ENCODE measurements at regions not wholly inside any gene's neighbourhood (a gene's known extent, or its start where the extent isn't known, plus 50 kb on each side); places are given as distances from the start of the nearest gene placed in this dataset.

GRCh38 chr9:17846948-17847655 is 268.2 kb downstream of the SH3GL2 start:
- Mint-ChIP-seq H3K36me3 (ENCODE audit: low read depth) (no peaks in the 10 kb centered on the region), H3K4me3 (no peak overlapping the region), H3K27ac (no peak overlapping the region), H3K4me1 (ENCODE audit: low read depth) (no peaks in the 10 kb centered on the region), H3K9me3 (peaks cover 5% of the 10 kb centered on the region), H3K27me3 (ENCODE audit: insufficient read depth) (no peaks in the 10 kb centered on the region)
- intact Hi-C loops (cut with micrococcal nuclease) = no loop called here
- no peak for DNase-seq (ENCODE audit: low spot score)

DNA sequence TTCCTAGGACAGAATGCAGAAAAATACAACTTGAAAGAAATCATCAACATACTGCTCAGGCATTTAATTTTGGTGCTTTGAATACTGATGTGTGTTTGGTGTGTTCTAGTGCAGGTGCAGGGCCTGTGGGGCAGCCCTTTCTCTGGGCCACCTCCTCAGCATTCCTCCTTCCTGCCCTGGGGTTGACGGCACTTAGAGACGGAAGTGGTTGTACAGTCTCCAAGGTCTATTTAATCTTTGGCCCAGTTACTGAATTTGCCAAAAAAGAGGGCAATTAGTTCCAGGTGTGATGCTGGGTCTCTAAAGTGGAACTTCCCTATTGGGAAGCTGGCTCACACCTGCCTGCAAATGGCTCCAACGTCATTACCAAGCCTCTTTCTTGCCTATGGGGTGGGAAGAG is 269.0 kb downstream of the SH3GL2 start:
- peaks cover 5% of the 10 kb centered on the region for H3K9me3 Mint-ChIP-seq
- H3K4me1 Mint-ChIP-seq (ENCODE audit: low read depth) = no peaks in the 10 kb centered on the region
- H3K27me3 Mint-ChIP-seq (ENCODE audit: insufficient read depth) = no peaks in the 10 kb centered on the region
- H3K4me3 Mint-ChIP-seq = no peak overlapping the region
- no peak for DNase-seq (ENCODE audit: low spot score)
- no peak overlapping the region for H3K27ac Mint-ChIP-seq
- intact Hi-C loops (cut with micrococcal nuclease) = no loop called here
- no peaks in the 10 kb centered on the region for H3K36me3 Mint-ChIP-seq (ENCODE audit: low read depth)

- Mint-ChIP-seq H3K9me3 (no peaks in the 10 kb centered on the region), H3K4me3 (no peak overlapping the region), H3K27ac (no peak overlapping the region), H3K36me3 (ENCODE audit: low read depth) (no peaks in the 10 kb centered on the region), H3K27me3 (ENCODE audit: insufficient read depth) (no peaks in the 10 kb centered on the region), H3K4me1 (ENCODE audit: low read depth) (no peaks in the 10 kb centered on the region)
- no peak for DNase-seq (ENCODE audit: low spot score)
- intact Hi-C loops (cut with micrococcal nuclease) = no loop called here
These were observed 273.2 kb downstream of the SH3GL2 start for GRCh38 chr9:17852108-17852507.

- H3K27ac Mint-ChIP-seq = no peak overlapping the region
- H3K36me3 Mint-ChIP-seq (ENCODE audit: low read depth) = no peaks in the 10 kb centered on the region
- H3K9me3 Mint-ChIP-seq = no peaks in the 10 kb centered on the region
- no peak for DNase-seq (ENCODE audit: low spot score)
- H3K4me3 Mint-ChIP-seq = no peak overlapping the region
- intact Hi-C loops (cut with micrococcal nuclease) = no loop called here
- no peaks in the 10 kb centered on the region for H3K4me1 Mint-ChIP-seq (ENCODE audit: low read depth)
- H3K27me3 Mint-ChIP-seq (ENCODE audit: insufficient read depth) = no peaks in the 10 kb centered on the region
These were observed 275.6 kb downstream of the SH3GL2 start for GRCh38 chr9:17854487-17854886.

DNA sequence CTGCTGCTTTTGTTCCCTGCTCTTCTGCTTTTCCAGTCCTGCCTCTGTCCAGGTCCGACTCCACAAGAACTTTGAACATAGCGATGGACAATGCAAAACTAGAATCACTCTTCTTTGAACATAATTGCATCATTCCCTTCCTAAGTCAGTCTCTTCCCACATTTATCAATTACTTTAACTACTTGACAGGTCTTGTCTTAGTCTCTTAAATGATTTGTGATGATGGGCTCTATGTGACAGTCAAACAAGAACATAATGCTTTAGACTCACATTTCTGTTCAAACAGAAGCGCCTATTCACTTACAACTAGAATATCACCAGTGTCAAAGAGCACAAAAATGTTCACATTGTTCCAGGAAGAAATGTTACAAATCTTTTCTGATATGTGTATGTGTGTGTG is 278.1 kb downstream of the SH3GL2 start:
- intact Hi-C loops (cut with micrococcal nuclease) = no loop called here
- no peaks in the 10 kb centered on the region for H3K9me3 Mint-ChIP-seq
- H3K27me3 Mint-ChIP-seq (ENCODE audit: insufficient read depth) = no peaks in the 10 kb centered on the region
- H3K4me1 Mint-ChIP-seq (ENCODE audit: low read depth) = no peaks in the 10 kb centered on the region
- H3K36me3 Mint-ChIP-seq (ENCODE audit: low read depth) = no peaks in the 10 kb centered on the region
- DNase-seq (ENCODE audit: low spot score) = no peak
- H3K27ac Mint-ChIP-seq = no peak overlapping the region
- no peak overlapping the region for H3K4me3 Mint-ChIP-seq

DNA sequence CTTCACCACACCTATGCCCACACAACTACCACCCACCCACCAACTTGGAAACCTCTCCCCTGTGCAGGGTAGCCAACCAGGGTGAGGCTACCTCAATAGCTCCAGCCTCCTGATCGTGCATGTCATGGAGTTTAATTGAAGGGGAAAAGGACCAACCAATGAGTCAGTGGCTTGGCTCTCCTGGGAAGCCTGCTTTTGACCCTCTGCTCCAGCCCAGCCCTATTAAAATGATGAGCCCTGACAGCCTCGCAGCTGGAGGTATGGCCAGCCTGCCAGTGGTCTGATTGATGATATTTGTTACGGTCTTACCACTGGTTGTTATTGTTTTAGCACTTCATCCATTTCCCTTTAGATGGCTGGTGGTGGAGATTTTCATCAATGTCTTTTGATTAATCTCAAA is 280.4 kb downstream of the SH3GL2 start:
- DNase-seq (ENCODE audit: low spot score) = no peak
- intact Hi-C loops (cut with micrococcal nuclease) = no loop called here
- H3K4me1 Mint-ChIP-seq (ENCODE audit: low read depth) = no peaks in the 10 kb centered on the region
- H3K36me3 Mint-ChIP-seq (ENCODE audit: low read depth) = no peaks in the 10 kb centered on the region
- H3K9me3 Mint-ChIP-seq = no peaks in the 10 kb centered on the region
- H3K4me3 Mint-ChIP-seq = no peak overlapping the region
- H3K27me3 Mint-ChIP-seq (ENCODE audit: insufficient read depth) = no peaks in the 10 kb centered on the region
- no peak overlapping the region for H3K27ac Mint-ChIP-seq

- intact Hi-C loops (cut with micrococcal nuclease) = no loop called here
- no peaks in the 10 kb centered on the region for H3K4me1 Mint-ChIP-seq (ENCODE audit: low read depth)
- no peaks in the 10 kb centered on the region for H3K36me3 Mint-ChIP-seq (ENCODE audit: low read depth)
- no peak overlapping the region for H3K27ac Mint-ChIP-seq
- no peaks in the 10 kb centered on the region for H3K9me3 Mint-ChIP-seq
- no peaks in the 10 kb centered on the region for H3K27me3 Mint-ChIP-seq (ENCODE audit: insufficient read depth)
- no peak overlapping the region for H3K4me3 Mint-ChIP-seq
- DNase-seq (ENCODE audit: low spot score) = no peak
These were observed 281.1 kb downstream of the SH3GL2 start for GRCh38 chr9:17859987-17860386.

- intact Hi-C loops (cut with micrococcal nuclease) = no loop called here
These were observed 283.2 kb downstream of the SH3GL2 start for GRCh38 chr9:17862101-17862500.

GRCh38 chr9:17862629-17863028 is 283.8 kb downstream of the SH3GL2 start:
- H3K4me1 Mint-ChIP-seq (ENCODE audit: low read depth) = no peaks in the 10 kb centered on the region
- DNase-seq (ENCODE audit: low spot score) = no peak
- no peaks in the 10 kb centered on the region for H3K27me3 Mint-ChIP-seq (ENCODE audit: insufficient read depth)
- no peaks in the 10 kb centered on the region for H3K36me3 Mint-ChIP-seq (ENCODE audit: low read depth)
- no peak overlapping the region for H3K4me3 Mint-ChIP-seq
- intact Hi-C loops (cut with micrococcal nuclease) = no loop called here
- no peaks in the 10 kb centered on the region for H3K9me3 Mint-ChIP-seq
- H3K27ac Mint-ChIP-seq = no peak overlapping the region

More at GRCh38 chr9:17862101-17862500, 283.2 kb downstream of the SH3GL2 start:
- H3K4me3 Mint-ChIP-seq = no peak overlapping the region
- no peak for DNase-seq (ENCODE audit: low spot score)
- no peaks in the 10 kb centered on the region for H3K4me1 Mint-ChIP-seq (ENCODE audit: low read depth)
- no peaks in the 10 kb centered on the region for H3K27me3 Mint-ChIP-seq (ENCODE audit: insufficient read depth)
- no peak overlapping the region for H3K27ac Mint-ChIP-seq
- no peaks in the 10 kb centered on the region for H3K9me3 Mint-ChIP-seq
- H3K36me3 Mint-ChIP-seq (ENCODE audit: low read depth) = no peaks in the 10 kb centered on the region

DNA sequence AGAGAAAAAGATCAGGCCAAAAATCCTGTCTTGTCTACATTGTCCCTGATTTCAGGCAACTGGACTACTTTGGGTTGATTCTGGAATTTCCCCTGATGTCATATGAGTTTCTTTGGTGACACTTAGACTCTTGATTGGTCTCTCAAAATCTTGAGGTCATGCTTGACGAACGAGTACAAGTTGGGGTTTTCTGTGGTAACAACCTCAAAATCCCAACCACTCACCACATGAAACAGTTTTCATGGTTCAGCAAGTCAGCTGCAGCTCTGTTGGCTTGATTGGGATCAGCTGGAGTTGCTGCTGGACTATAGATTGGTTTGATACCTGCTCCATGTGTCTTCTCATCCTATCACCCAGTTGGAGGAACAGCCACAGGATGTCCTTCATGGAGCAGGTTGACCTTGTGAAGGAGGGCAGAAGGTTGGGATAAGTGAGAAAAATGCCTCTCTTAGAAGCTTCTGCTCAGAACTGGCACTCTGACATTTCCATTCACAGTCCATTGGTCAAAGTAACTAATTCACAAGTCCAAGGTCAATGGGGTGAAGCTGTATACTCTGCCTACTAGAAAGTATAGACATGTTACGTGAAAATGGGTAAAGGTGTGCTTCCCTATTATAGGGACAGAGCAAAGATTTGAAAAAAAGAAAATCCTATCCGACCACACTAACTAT is 284.5 kb downstream of the SH3GL2 start:
- Mint-ChIP-seq H3K36me3 (ENCODE audit: low read depth) (no peaks in the 10 kb centered on the region), H3K27ac (no peak overlapping the region), H3K4me3 (no peak overlapping the region), H3K9me3 (no peaks in the 10 kb centered on the region), H3K4me1 (ENCODE audit: low read depth) (no peaks in the 10 kb centered on the region), H3K27me3 (ENCODE audit: insufficient read depth) (no peaks in the 10 kb centered on the region)
- no peak for DNase-seq (ENCODE audit: low spot score)
- intact Hi-C loops (cut with micrococcal nuclease) = no loop called here

DNA sequence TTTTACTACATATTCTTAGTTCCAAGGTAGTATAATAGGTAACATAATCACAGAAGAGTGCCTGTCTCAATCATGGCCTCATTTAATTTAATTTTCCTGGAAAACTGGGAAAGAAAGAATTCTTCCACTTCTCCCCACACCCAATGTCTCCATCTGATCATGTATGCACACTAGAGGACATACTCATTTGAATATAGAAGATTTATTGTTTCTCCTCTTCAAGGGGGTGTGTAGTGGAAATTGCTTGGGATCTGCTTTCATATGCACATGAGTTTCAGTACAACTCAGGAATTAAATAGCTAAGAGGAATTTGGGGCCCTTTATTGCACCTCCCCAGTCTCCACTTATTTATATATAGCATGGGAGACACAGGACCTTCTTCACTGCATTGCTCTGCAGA is 285.1 kb downstream of the SH3GL2 start:
- intact Hi-C loops (cut with micrococcal nuclease) = no loop called here
- Mint-ChIP-seq H3K4me3 (no peak overlapping the region), H3K4me1 (ENCODE audit: low read depth) (no peaks in the 10 kb centered on the region), H3K27me3 (ENCODE audit: insufficient read depth) (no peaks in the 10 kb centered on the region), H3K36me3 (ENCODE audit: low read depth) (no peaks in the 10 kb centered on the region), H3K27ac (no peak overlapping the region), H3K9me3 (no peaks in the 10 kb centered on the region)
- DNase-seq (ENCODE audit: low spot score) = no peak

DNA sequence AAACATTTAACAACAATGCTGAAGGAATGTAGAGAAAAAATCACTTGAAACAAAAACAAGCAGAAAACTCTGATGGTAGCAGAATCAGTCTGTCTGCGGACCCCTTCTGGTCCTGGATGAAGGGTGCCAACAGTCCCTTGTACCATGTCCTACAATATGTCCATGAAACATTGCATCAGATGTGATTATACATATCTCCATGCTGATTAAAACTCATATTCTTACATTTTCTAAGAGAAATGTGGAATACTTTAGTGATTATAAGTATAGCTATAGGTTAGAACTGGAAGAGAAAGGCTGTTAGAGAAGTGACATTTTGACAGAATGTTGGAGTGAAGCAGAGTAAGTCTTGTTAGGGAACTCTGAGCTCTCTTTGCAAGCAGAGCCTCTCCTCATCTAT is 286.1 kb downstream of the SH3GL2 start:
- Mint-ChIP-seq H3K4me1 (ENCODE audit: low read depth) (no peaks in the 10 kb centered on the region), H3K9me3 (no peaks in the 10 kb centered on the region), H3K4me3 (no peak overlapping the region), H3K36me3 (ENCODE audit: low read depth) (no peaks in the 10 kb centered on the region), H3K27me3 (ENCODE audit: insufficient read depth) (no peaks in the 10 kb centered on the region), H3K27ac (no peak overlapping the region)
- DNase-seq (ENCODE audit: low spot score) = no peak
- intact Hi-C loops (cut with micrococcal nuclease) = no loop called here

DNA sequence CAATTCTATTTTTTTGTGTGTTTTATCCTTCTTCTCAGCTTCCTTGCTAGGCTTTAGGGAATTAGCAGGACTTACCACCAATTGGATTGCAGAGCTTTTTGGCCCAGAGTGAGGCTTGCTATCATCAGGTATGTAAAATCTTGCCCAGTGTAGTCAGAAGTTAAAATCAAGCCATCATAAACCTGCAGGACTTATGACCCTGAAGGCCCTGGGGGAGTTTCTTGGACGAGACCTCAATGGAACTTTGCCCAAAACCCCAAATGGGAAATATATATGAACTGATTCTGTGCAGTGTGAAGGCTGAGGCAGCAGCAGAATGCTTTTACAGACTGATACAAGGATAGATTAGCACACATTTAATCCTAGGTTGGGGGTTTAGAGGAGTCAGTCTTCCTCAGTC is 287.0 kb downstream of the SH3GL2 start:
- Mint-ChIP-seq H3K27ac (no peak overlapping the region), H3K4me3 (no peak overlapping the region), H3K27me3 (ENCODE audit: insufficient read depth) (no peaks in the 10 kb centered on the region), H3K36me3 (ENCODE audit: low read depth) (no peaks in the 10 kb centered on the region), H3K4me1 (ENCODE audit: low read depth) (no peaks in the 10 kb centered on the region), H3K9me3 (no peaks in the 10 kb centered on the region)
- no peak for DNase-seq (ENCODE audit: low spot score)
- intact Hi-C loops (cut with micrococcal nuclease) = no loop called here

- Mint-ChIP-seq H3K4me1 (ENCODE audit: low read depth) (no peaks in the 10 kb centered on the region), H3K9me3 (no peaks in the 10 kb centered on the region), H3K27ac (no peak overlapping the region), H3K36me3 (ENCODE audit: low read depth) (no peaks in the 10 kb centered on the region), H3K27me3 (ENCODE audit: insufficient read depth) (no peaks in the 10 kb centered on the region), H3K4me3 (no peak overlapping the region)
- no peak for DNase-seq (ENCODE audit: low spot score)
- intact Hi-C loops (cut with micrococcal nuclease) = no loop called here
These were observed 291.9 kb downstream of the SH3GL2 start for GRCh38 chr9:17870722-17871121.
